Glutamatergic neuron (in vitro differentiated cells): ENCODE measurements at regions not wholly inside any gene's neighbourhood (a gene's known extent, or its start where the extent isn't known, plus 50 kb on each side); places are given as distances from the start of the nearest gene placed in this dataset.
"Not testable (repeated sequence)": the region's sequence is repeated elsewhere in the genome, so short reads cannot be mapped to it uniquely, and the experiment has no call there.

Experiments used
- DNase-seq: peaks from one replicate; pipeline ENCODE4 v3.0.0; 2022
- H3K27ac Mint-ChIP-seq: one replicate; pipeline ENCODE4 v1.8.0; 2020; ENCODE audit warnings: mild to moderate bottlenecking, mixed read lengths, inconsistent platforms; ENCODE audit not compliant: unreplicated experiment
- H3K27me3 Mint-ChIP-seq: one replicate; pipeline ENCODE4 v1.8.0; 2020; ENCODE audit warnings: mild to moderate bottlenecking, moderate library complexity, mixed read lengths, inconsistent platforms; ENCODE audit not compliant: unreplicated experiment
- H3K36me3 Mint-ChIP-seq: one replicate; pipeline ENCODE4 v1.8.0; 2020; ENCODE audit warnings: mild to moderate bottlenecking, mixed read lengths, inconsistent platforms; ENCODE audit not compliant: unreplicated experiment
- H3K4me1 Mint-ChIP-seq: one replicate; pipeline ENCODE4 v1.8.0; 2020; ENCODE audit warnings: mild to moderate bottlenecking, low read depth, mixed read lengths, inconsistent platforms; ENCODE audit not compliant: unreplicated experiment
- H3K4me3 Mint-ChIP-seq: one replicate; pipeline ENCODE4 v1.8.0; 2020; ENCODE audit warnings: mild to moderate bottlenecking, mixed read lengths, inconsistent platforms; ENCODE audit not compliant: unreplicated experiment
- H3K9me3 Mint-ChIP-seq: one replicate; pipeline ENCODE4 v1.8.0; 2020; ENCODE audit warnings: mild to moderate bottlenecking, moderate library complexity, mixed read lengths, inconsistent platforms; ENCODE audit not compliant: unreplicated experiment
- CTCF ChIP-seq: fragments of 200-600 bp; sonication (generic); IDR thresholded peaks from one replicate; pipeline ENCODE4 v1.5.0; 2021; ENCODE audit not compliant: partially characterized antibody, unreplicated experiment

- H3K4me3 Mint-ChIP-seq: no peak overlapping the region
Observed at GRCh38 chr6:9025796-9026394, 590.5 kb upstream of the SLC35B3 start.

GRCh38 chr6:9025228-9025627 is 589.9 kb upstream of the SLC35B3 start:
- Mint-ChIP-seq H3K27me3 (no peaks in the 10 kb centered on the region), H3K9me3 (no peaks in the 10 kb centered on the region), H3K27ac (no peak overlapping the region), H3K4me1 (no peaks in the 10 kb centered on the region), H3K4me3 (no peak overlapping the region), H3K36me3 (no peaks in the 10 kb centered on the region)
- DNase-seq: no peak
- no peak for TF ChIP-seq CTCF

More at GRCh38 chr6:9025796-9026394, 590.5 kb upstream of the SLC35B3 start:
- Mint-ChIP-seq H3K9me3 (no peaks in the 10 kb centered on the region), H3K27ac (no peak overlapping the region), H3K4me1 (no peaks in the 10 kb centered on the region), H3K27me3 (no peaks in the 10 kb centered on the region), H3K36me3 (no peaks in the 10 kb centered on the region)
- TF ChIP-seq CTCF: no peak
- DNase-seq: no peak

GRCh38 chr6:9024246-9024645 is 588.9 kb upstream of the SLC35B3 start:
- H3K4me1 Mint-ChIP-seq, H3K27ac Mint-ChIP-seq: not testable (repeated sequence)

GRCh38 chr6:9020001-9020400 is 584.7 kb upstream of the SLC35B3 start:
- no peaks in the 10 kb centered on the region for H3K36me3 Mint-ChIP-seq
- H3K27me3 Mint-ChIP-seq: no peaks in the 10 kb centered on the region
- TF ChIP-seq CTCF: no peak
- H3K4me3 Mint-ChIP-seq: no peak overlapping the region
- DNase-seq: no peak
- H3K27ac Mint-ChIP-seq: no peak overlapping the region
- H3K4me1 Mint-ChIP-seq: no peaks in the 10 kb centered on the region
- H3K9me3 Mint-ChIP-seq: peaks cover 1% of the 10 kb centered on the region

More at GRCh38 chr6:9024246-9024645, 588.9 kb upstream of the SLC35B3 start:
- H3K4me3 Mint-ChIP-seq, DNase-seq, H3K9me3 Mint-ChIP-seq, H3K36me3 Mint-ChIP-seq, H3K27me3 Mint-ChIP-seq: not testable (repeated sequence)

GRCh38 chr6:9009931-9010330 is 574.6 kb upstream of the SLC35B3 start:
- H3K4me1 Mint-ChIP-seq: no peaks in the 10 kb centered on the region
- no peaks in the 10 kb centered on the region for H3K36me3 Mint-ChIP-seq
- DNase-seq: no peak
- no peak overlapping the region for H3K27ac Mint-ChIP-seq
- no peaks in the 10 kb centered on the region for H3K27me3 Mint-ChIP-seq
- H3K4me3 Mint-ChIP-seq: no peak overlapping the region
- H3K9me3 Mint-ChIP-seq: no peaks in the 10 kb centered on the region
- no peak for TF ChIP-seq CTCF
